WI38 (cell line): ENCODE measurements at regions not wholly inside any gene's neighbourhood (a gene's known extent, or its start where the extent isn't known, plus 50 kb on each side); places are given as distances from the start of the nearest gene placed in this dataset.

Experiments used
- H3K4me3 ChIP-seq: 2 replicates; pipeline ENCODE4 v1.5.1; 2011; ENCODE audit warnings: low read depth, mild to moderate bottlenecking, control low read depth, low read length
- CTCF ChIP-seq: IDR thresholded peaks from 2 replicates; pipeline ENCODE4 v1.5.1; 2012; ENCODE audit warnings: low read depth, mild to moderate bottlenecking, control low read depth, low read length

GRCh38 chr7:22669692-22670421, 57.1 kb upstream of the IL6 start:
- TF ChIP-seq CTCF = no peak
- no peak overlapping the region for H3K4me3 ChIP-seq

- H3K4me3 ChIP-seq = no peak overlapping the region
- no peak for TF ChIP-seq CTCF
These were observed 58.0 kb upstream of the IL6 start for GRCh38 chr7:22668971-22669401.

- H3K4me3 ChIP-seq = no peak overlapping the region
- TF ChIP-seq CTCF = no peak
These were observed 59.3 kb upstream of the IL6 start for GRCh38 chr7:22667562-22668239.

- no peak for TF ChIP-seq CTCF
- H3K4me3 ChIP-seq = no peak overlapping the region
These were observed 59.8 kb upstream of the IL6 start for GRCh38 chr7:22667187-22667561.

- no peak for TF ChIP-seq CTCF
- no peak overlapping the region for H3K4me3 ChIP-seq
These were observed 60.3 kb upstream of the IL6 start for GRCh38 chr7:22666732-22667131.

- no peak for TF ChIP-seq CTCF
These were observed 61.1 kb upstream of the IL6 start for GRCh38 chr7:22665923-22666322.

More at GRCh38 chr7:22665923-22666322, 61.1 kb upstream of the IL6 start:
- H3K4me3 ChIP-seq = no peak overlapping the region
